ENCODE measurements at regions not wholly inside any gene's neighbourhood (a gene's known extent, or its start where the extent isn't known, plus 50 kb on each side); places are given as distances from the start of the nearest gene placed in this dataset.

- H3K36me3 ChIP-seq (ENCODE audit: control insufficient read depth in 2 of 2, insufficient read depth in 1 of 2, low read length in 2 of 2): no peaks in the 10 kb centered on the region
- no peak overlapping the region for H3K27ac ChIP-seq (ENCODE audit: extremely low read depth, low read depth, low read length)
- POLR2A ChIA-PET: interaction anchor here (0.9 kb wide), 1 partner anchor 123 kb away, joined by 3 read pairs; no protein-coding TSS in a partner anchor
- H3K4me3 ChIP-seq (ENCODE audit: low read depth, low read length): no peak overlapping the region
- CTCF ChIA-PET: interaction anchor here (1.9 kb wide), 1 partner anchor 12 kb away, joined by 5 read pairs; no protein-coding TSS in a partner anchor
- H3K9me3 ChIP-seq (ENCODE audit: control insufficient read depth, insufficient read depth, low read depth, low read length): no peaks in the 10 kb centered on the region
- TF ChIP-seq ZNF664 (tag by site-specific recombination; IDR thresholded peaks at IDR 0.05): no peak
- TF ChIP-seq SP7 (tag by site-specific recombination; IDR thresholded peaks at IDR 0.05): peak; percentile 37; the same call in 1 of the 2 replicates
- H3K4me1 ChIP-seq (ENCODE audit: control insufficient read depth, insufficient read depth, low read length): no peaks in the 10 kb centered on the region
Measured at GRCh38 chr10:28077889-28078288, 79.0 kb upstream of the ODAD2 start.

GRCh38 chr10:28075424-28075823 is 76.5 kb upstream of the ODAD2 start:
- Histone ChIP-seq H3K36me3 (ENCODE audit: control insufficient read depth in 2 of 2, insufficient read depth in 1 of 2, low read length in 2 of 2) (no peaks in the 10 kb centered on the region), H3K27ac (ENCODE audit: extremely low read depth, low read depth, low read length) (no peak overlapping the region), H3K4me3 (ENCODE audit: low read depth, low read length) (no peak overlapping the region), H3K4me1 (ENCODE audit: control insufficient read depth, insufficient read depth, low read length) (no peaks in the 10 kb centered on the region), H3K9me3 (ENCODE audit: control insufficient read depth, insufficient read depth, low read depth, low read length) (no peaks in the 10 kb centered on the region)
- POLR2A ChIA-PET: no interaction called here
- CTCF ChIA-PET: no interaction called here
- TF ChIP-seq ZNF133 (tag by site-specific recombination; IDR thresholded peaks at IDR 0.05) (peak; percentile 98), ZNF37A (tag by site-specific recombination; IDR thresholded peaks at IDR 0.05) (no peak)

DNA sequence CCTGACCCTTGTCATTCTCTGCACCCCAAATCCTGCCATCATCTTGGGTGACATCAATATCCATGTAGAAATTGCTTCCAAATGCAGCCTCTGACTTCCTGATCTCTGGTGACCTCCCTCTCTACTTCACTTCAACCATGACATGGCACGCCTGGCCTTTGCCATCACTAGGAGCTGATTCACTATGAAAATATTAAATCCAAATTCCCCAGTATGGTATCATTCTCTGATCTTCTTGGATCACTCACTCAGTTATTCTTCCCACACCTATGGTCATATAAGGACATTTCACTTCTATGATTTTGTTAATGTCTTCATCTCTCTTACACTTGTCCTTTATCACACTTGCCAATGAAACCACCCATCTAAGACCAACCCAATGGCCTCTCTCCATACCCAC is 73.7 kb upstream of the ODAD2 start:
- TF ChIP-seq ZNF837 (tag by site-specific recombination; IDR thresholded peaks at IDR 0.05) (no peak), FEZF1 (tag by site-specific recombination; IDR thresholded peaks at IDR 0.05) (no peak), ZNF670 (tag by site-specific recombination; IDR thresholded peaks at IDR 0.05; ENCODE audit: low read depth) (no peak), ZNF768 (tag by site-specific recombination; IDR thresholded peaks at IDR 0.05) (no peak), ZNF274 (IDR thresholded peaks at IDR 0.05; ENCODE audit: low read length) (no peak), ZNF274 (tag by site-specific recombination; IDR thresholded peaks at IDR 0.05; ENCODE audit: borderline replicate concordance) (no peak), ZFP41 (tag by site-specific recombination; IDR thresholded peaks at IDR 0.05; ENCODE audit: borderline replicate concordance) (no peak), ZNF571 (tag by site-specific recombination; IDR thresholded peaks at IDR 0.05) (no peak), ZFP3 (tag by site-specific recombination; IDR thresholded peaks at IDR 0.05; ENCODE audit: low read depth) (no peak), ZNF660 (tag by site-specific recombination; IDR thresholded peaks at IDR 0.05) (no peak), ZNF473 (tag by site-specific recombination; IDR thresholded peaks at IDR 0.05) (no peak), IKZF3 (tag by site-specific recombination; IDR thresholded peaks at IDR 0.05) (no peak)
- TF ChIP-seq, protein P1, sequence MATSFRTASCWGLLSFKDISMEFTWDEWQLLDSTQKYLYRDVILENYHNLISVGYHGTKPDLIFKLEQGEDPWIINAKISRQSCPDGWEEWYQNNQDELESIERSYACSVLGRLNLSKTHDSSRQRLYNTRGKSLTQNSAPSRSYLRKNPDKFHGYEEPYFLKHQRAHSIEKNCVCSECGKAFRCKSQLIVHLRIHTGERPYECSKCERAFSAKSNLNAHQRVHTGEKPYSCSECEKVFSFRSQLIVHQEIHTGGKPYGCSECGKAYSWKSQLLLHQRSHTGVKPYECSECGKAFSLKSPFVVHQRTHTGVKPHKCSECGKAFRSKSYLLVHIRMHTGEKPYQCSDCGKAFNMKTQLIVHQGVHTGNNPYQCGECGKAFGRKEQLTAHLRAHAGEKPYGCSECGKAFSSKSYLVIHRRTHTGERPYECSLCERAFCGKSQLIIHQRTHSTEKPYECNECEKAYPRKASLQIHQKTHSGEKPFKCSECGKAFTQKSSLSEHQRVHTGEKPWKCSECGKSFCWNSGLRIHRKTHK (tag by site-specific recombination; IDR thresholded peaks at IDR 0.05): no peak
- TF ChIP-seq, protein P2, sequence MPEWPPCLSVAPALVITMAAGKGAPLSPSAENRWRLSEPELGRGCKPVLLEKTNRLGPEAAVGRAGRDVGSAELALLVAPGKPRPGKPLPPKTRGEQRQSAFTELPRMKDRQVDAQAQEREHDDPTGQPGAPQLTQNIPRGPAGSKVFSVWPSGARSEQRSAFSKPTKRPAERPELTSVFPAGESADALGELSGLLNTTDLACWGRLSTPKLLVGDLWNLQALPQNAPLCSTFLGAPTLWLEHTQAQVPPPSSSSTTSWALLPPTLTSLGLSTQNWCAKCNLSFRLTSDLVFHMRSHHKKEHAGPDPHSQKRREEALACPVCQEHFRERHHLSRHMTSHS (tag by site-specific recombination; IDR thresholded peaks at IDR 0.05): no peak
- TF ChIP-seq, protein P3, sequence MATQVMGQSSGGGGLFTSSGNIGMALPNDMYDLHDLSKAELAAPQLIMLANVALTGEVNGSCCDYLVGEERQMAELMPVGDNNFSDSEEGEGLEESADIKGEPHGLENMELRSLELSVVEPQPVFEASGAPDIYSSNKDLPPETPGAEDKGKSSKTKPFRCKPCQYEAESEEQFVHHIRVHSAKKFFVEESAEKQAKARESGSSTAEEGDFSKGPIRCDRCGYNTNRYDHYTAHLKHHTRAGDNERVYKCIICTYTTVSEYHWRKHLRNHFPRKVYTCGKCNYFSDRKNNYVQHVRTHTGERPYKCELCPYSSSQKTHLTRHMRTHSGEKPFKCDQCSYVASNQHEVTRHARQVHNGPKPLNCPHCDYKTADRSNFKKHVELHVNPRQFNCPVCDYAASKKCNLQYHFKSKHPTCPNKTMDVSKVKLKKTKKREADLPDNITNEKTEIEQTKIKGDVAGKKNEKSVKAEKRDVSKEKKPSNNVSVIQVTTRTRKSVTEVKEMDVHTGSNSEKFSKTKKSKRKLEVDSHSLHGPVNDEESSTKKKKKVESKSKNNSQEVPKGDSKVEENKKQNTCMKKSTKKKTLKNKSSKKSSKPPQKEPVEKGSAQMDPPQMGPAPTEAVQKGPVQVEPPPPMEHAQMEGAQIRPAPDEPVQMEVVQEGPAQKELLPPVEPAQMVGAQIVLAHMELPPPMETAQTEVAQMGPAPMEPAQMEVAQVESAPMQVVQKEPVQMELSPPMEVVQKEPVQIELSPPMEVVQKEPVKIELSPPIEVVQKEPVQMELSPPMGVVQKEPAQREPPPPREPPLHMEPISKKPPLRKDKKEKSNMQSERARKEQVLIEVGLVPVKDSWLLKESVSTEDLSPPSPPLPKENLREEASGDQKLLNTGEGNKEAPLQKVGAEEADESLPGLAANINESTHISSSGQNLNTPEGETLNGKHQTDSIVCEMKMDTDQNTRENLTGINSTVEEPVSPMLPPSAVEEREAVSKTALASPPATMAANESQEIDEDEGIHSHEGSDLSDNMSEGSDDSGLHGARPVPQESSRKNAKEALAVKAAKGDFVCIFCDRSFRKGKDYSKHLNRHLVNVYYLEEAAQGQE (tag by site-specific recombination; IDR thresholded peaks at IDR 0.05): no peak
- no peak overlapping the region for H3K4me3 ChIP-seq (ENCODE audit: low read depth, low read length)
- H3K36me3 ChIP-seq (ENCODE audit: control insufficient read depth in 2 of 2, insufficient read depth in 1 of 2, low read length in 2 of 2): no peaks in the 10 kb centered on the region
- H3K27ac ChIP-seq (ENCODE audit: extremely low read depth, low read depth, low read length): no peak overlapping the region
- ChIA-PET POLR2A (no interaction called here), CTCF (no interaction called here)
- no peaks in the 10 kb centered on the region for H3K4me1 ChIP-seq (ENCODE audit: control insufficient read depth, insufficient read depth, low read length)
- H3K9me3 ChIP-seq (ENCODE audit: control insufficient read depth, insufficient read depth, low read depth, low read length): no peaks in the 10 kb centered on the region
